K562 (cell line): ENCODE measurements at regions not wholly inside any gene's neighbourhood (a gene's known extent, or its start where the extent isn't known, plus 50 kb on each side); places are given as distances from the start of the nearest gene placed in this dataset.

Experiments used
- ATAC-seq: fragments of 200-7000 bp; cut with Tn5 transposase; 3 replicates; pipeline ENCODE4 v1.9.1; 2020; ENCODE audit warnings: moderate library complexity
- BruUV-seq: library from RNA; stranded (reverse); fragments of 400-500 nt; replicated peaks from 2 replicates; lab custom pipeline; 2021; lab: Mats Ljungman, UMichigan
- CTCF ChIA-PET: fragments of 300-600 bp; formaldehyde crosslinking; extraction: SDS; loops from one replicate; lab custom pipeline; 2021; ENCODE audit warnings: low intra/inter-chr PET ratio; lab: Yijun Ruan, JAX
- POLR2A ChIA-PET: fragments of 300-600, 350-650 bp; sonication (Branson Sonifier 250); formaldehyde crosslinking; extraction: SDS; loops from one replicate; lab custom pipeline; 2021; ENCODE audit warnings: antibody characterized with exemption, inconsistent platforms; lab: Yijun Ruan, JAX
- DNase-seq, 4 experiments: peaks; one replicate each; pipeline versions ENCODE4 v3.0.0 to v3.0.0-alpha.2; 2011 to 2018; ENCODE audit warnings: low spot score in 3 of 4, mixed read lengths in 3 of 4; ENCODE audit errors: extremely low read depth in 1 of 4
- FAIRE-seq: peaks from 2 replicates; lab custom pipeline; 2011; peaks lifted over from hg19 to GRCh38; lab: Jason Lieb, UNC
- H2AFZ ChIP-seq: 2 replicates; pipeline ENCODE4 v1.6.0; 2011; ENCODE audit warnings: low read depth, low read length, control low read depth, inconsistent platforms
- H3K27ac ChIP-seq: fragments of 200-600 bp; 3 replicates; pipeline ENCODE4 v1.8.0; 2011; ENCODE audit warnings: low read depth, mild to moderate bottlenecking, control low read depth, inconsistent platforms, low read length, moderate library complexity, mixed read lengths; ENCODE audit errors: extremely low read depth
- H3K27me3 ChIP-seq, 2 experiments: fragments of 300-600 bp in 1 of 2; 2 replicates in 1 of 2; 3 replicates in 1 of 2; pipeline versions ENCODE4 v1.6.0 to v1.8.0; 2011; ENCODE audit warnings: inconsistent platforms in 2 of 2, low read length in 2 of 2, mild to moderate bottlenecking in 1 of 2, mixed read lengths in 1 of 2, moderate library complexity in 1 of 2; ENCODE audit not compliant: control insufficient read depth in 2 of 2, insufficient read depth in 2 of 2
- H3K36me3 ChIP-seq: fragments of 300-600 bp; 3 replicates; pipeline ENCODE4 v1.8.0; 2011; ENCODE audit warnings: mild to moderate bottlenecking, low read length, inconsistent platforms; ENCODE audit not compliant: control insufficient read depth, insufficient read depth
- H3K4me1 ChIP-seq, 2 experiments: fragments of 200-600 bp in 1 of 2; replicated peaks in 1 of 2; 2 replicates in 1 of 2; 3 replicates in 1 of 2; pipeline versions ENCODE4 v1.5.1 to v1.8.0; 2011; ENCODE audit warnings: inconsistent platforms in 2 of 2, low read length in 2 of 2, mild to moderate bottlenecking in 1 of 2, mixed read lengths in 1 of 2, moderate library complexity in 1 of 2; ENCODE audit not compliant: control insufficient read depth in 2 of 2, insufficient read depth in 2 of 2
- H3K4me2 ChIP-seq: 2 replicates; pipeline ENCODE4 v1.6.1; 2011; ENCODE audit warnings: low read length, control low read depth, inconsistent platforms, mixed read lengths; ENCODE audit not compliant: insufficient read depth
- H3K4me3 ChIP-seq: fragments of 200-600 bp; sonication (generic), shearing (Covaris generic); 2 replicates; pipeline ENCODE4 v1.5.1; 2016; ENCODE audit warnings: control low read depth, inconsistent platforms
- H3K79me2 ChIP-seq: fragments of 200-600 bp; 3 replicates; pipeline ENCODE4 v1.8.0; 2011; ENCODE audit warnings: low read length, inconsistent platforms; ENCODE audit not compliant: control insufficient read depth, insufficient read depth
- H3K9ac ChIP-seq, 2 experiments: 2 replicates each; pipeline versions ENCODE4 v1.6.0 to v1.6.1; 2011; ENCODE audit warnings: low read depth in 2 of 2, low read length in 2 of 2, control low read depth in 1 of 2, inconsistent platforms in 1 of 2, mild to moderate bottlenecking in 1 of 2, mixed read lengths in 1 of 2; ENCODE audit not compliant: insufficient read depth in 1 of 2
- H3K9me1 ChIP-seq: one replicate; pipeline ENCODE4 v1.6.0; 2011; ENCODE audit warnings: inconsistent platforms, mild to moderate bottlenecking, low read length, moderate library complexity; ENCODE audit not compliant: control insufficient read depth, insufficient read depth
- H3K9me3 ChIP-seq: replicated peaks from 2 replicates; pipeline ENCODE4 v1.5.1; 2011; ENCODE audit warnings: low read depth, low read length, inconsistent platforms; ENCODE audit not compliant: control insufficient read depth, insufficient read depth
- H4K20me1 ChIP-seq: replicated peaks from 2 replicates; pipeline ENCODE4 v1.6.1; 2011; ENCODE audit warnings: low read length, inconsistent platforms, mixed read lengths; ENCODE audit not compliant: control insufficient read depth, insufficient read depth
- ILK ChIP-seq: fragments of 450-650 bp; IDR thresholded peaks from 2 replicates; pipeline ENCODE4 v1.6.1; 2016; ENCODE audit warnings: missing genetic modification characterization, low read depth, mild to moderate bottlenecking, missing compliant biosample characterization, moderate library complexity, borderline replicate concordance
- KDM1A ChIP-seq, 2 experiments: fragments of 450-650 bp; IDR thresholded peaks; 2 replicates each; pipeline ENCODE4 v1.6.1; 2016; ENCODE audit warnings: mild to moderate bottlenecking in 2 of 2
- MCM7 ChIP-seq, 2 experiments: fragments of 450-650 bp; IDR thresholded peaks; 2 replicates each; pipeline ENCODE4 v1.6.1; 2016 to 2018
- MEIS2 ChIP-seq: fragments of 450-650 bp; IDR thresholded peaks from 2 replicates; pipeline ENCODE4 v1.6.1; 2014; ENCODE audit warnings: mild to moderate bottlenecking; ENCODE audit not compliant: partially characterized antibody
- PBX2 ChIP-seq, 2 experiments: IDR thresholded peaks in 1 of 2; conservative IDR thresholded peaks in 1 of 2; 2 replicates each; pipeline ENCODE4 v1.6.1; 2016; ENCODE audit warnings: low read depth in 2 of 2, mild to moderate bottlenecking in 1 of 2, missing compliant biosample characterization in 1 of 2, missing genetic modification characterization in 1 of 2, moderate library complexity in 1 of 2
- SRF ChIP-seq, 2 experiments: fragments of 250-450, 450-650 bp in 1 of 2; sonication (Bioruptor Pico) in 1 of 2; sonication (generic) in 1 of 2; formaldehyde crosslinking; IDR thresholded peaks; 2 replicates each; pipeline versions ENCODE4 v1.5.0 to v1.5.1; 2020 to 2022; ENCODE audit warnings: mild to moderate bottlenecking in 1 of 2, missing genetic modification reagents in 1 of 2
- TFE3 ChIP-seq: fragments of 450-650 bp; formaldehyde crosslinking; IDR thresholded peaks from 2 replicates; pipeline ENCODE4 v1.4.0; 2020; ENCODE audit warnings: mild to moderate bottlenecking, mixed read lengths
- ZNF609 ChIP-seq: sonication (generic); formaldehyde crosslinking; IDR thresholded peaks from 2 replicates; pipeline ENCODE4 v1.8.1; 2023; ENCODE audit warnings: missing genetic modification reagents, mild to moderate bottlenecking, borderline replicate concordance
- WGBS: fragments of 100-300 bp; shearing (Covaris generic); methylation state at CpG from one replicate; pipeline ENCODE4 v1.1.6; 2016; ENCODE audit warnings: low coverage, mixed read lengths; ENCODE audit not compliant: insufficient coverage; ENCODE audit errors: missing lambda C conversion rate; 5-methylcytosine and 5-hydroxymethylcytosine counted together
- in situ Hi-C: fragments of 300-500 bp; cut with MboI; formaldehyde crosslinking; loops from 4 replicates; pipeline ENCODE4 v1.15.0; 2018; ENCODE audit warnings: inconsistent platforms, mixed read lengths
- intact Hi-C: fragments of 100-400 bp; cut with micrococcal nuclease; formaldehyde crosslinking; loops from 2 replicates; pipeline ENCODE4 v1.14.2; 2022
- TF ChIP-seq, protein P1 (sequence below): fragments of 450-650 bp; IDR thresholded peaks from 2 replicates; pipeline ENCODE4 v1.6.1; 2016; ENCODE audit warnings: low read depth, mild to moderate bottlenecking, moderate library complexity
- TF ChIP-seq, protein P2 (sequence below): sonication (generic); formaldehyde crosslinking; IDR thresholded peaks from 2 replicates; pipeline ENCODE4 v1.5.0; 2020; ENCODE audit warnings: missing genetic modification reagents

- Histone ChIP-seq H3K27me3 (peaks cover 15 to 43% of the 10 kb centered on the region in 2 experiments), H4K20me1 (no peaks in the 10 kb centered on the region), H3K4me2 (no peak overlapping the region), H3K36me3 (no peaks in the 10 kb centered on the region), H3K4me3 (no peak overlapping the region), H3K9ac (no peak overlapping the region), H3K4me1 (peaks cover 0 to 24% of the 10 kb centered on the region in 2 experiments; a peak in 2 of 5 replicates), H3K27ac (no peak overlapping the region), H3K9me1 (no peaks in the 10 kb centered on the region), H3K79me2 (no peaks in the 10 kb centered on the region), H3K9me3 (no peaks in the 10 kb centered on the region), H2AFZ (no peak overlapping the region)
- WGBS: 19% methylated on average over 14 of the region's 20 CpGs
- no peak for DNase-seq
- no peak for FAIRE-seq
- ChIA-PET CTCF (no interaction called here), POLR2A (no interaction called here)
- no TSS peak for BruUV-seq
- in situ Hi-C loops (no loop called here), intact Hi-C loops (no loop called here)
- ATAC-seq: no peak
- no peak for TF ChIP-seq MCM7 (IDR thresholded peaks at IDR 0.05)
- TF ChIP-seq MEIS2: peak; percentile 46
- TF ChIP-seq TFE3: no peak
- TF ChIP-seq, protein P1, sequence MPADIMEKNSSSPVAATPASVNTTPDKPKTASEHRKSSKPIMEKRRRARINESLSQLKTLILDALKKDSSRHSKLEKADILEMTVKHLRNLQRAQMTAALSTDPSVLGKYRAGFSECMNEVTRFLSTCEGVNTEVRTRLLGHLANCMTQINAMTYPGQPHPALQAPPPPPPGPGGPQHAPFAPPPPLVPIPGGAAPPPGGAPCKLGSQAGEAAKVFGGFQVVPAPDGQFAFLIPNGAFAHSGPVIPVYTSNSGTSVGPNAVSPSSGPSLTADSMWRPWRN: peak; percentile 83
- TF ChIP-seq PBX2 (CRISPR knock-in tag; IDR thresholded peaks at IDR 0.05; ENCODE audit: low read depth): no peak
- 0 out of 2 replicates have a peak, but pooled peaks have one; percentile 43 for TF ChIP-seq PBX2 (tag; conservative IDR thresholded peaks at IDR 0.05; ENCODE audit: low read depth)
- TF ChIP-seq ILK (tag): no peak
- no peak for TF ChIP-seq SRF (CRISPR knock-in tag; IDR thresholded peaks at IDR 0.05)
- peak; percentile 20 to 61; a peak in 3 of 4 replicates for TF ChIP-seq KDM1A (IDR thresholded peaks at IDR 0.05)
- TF ChIP-seq, protein P2, sequence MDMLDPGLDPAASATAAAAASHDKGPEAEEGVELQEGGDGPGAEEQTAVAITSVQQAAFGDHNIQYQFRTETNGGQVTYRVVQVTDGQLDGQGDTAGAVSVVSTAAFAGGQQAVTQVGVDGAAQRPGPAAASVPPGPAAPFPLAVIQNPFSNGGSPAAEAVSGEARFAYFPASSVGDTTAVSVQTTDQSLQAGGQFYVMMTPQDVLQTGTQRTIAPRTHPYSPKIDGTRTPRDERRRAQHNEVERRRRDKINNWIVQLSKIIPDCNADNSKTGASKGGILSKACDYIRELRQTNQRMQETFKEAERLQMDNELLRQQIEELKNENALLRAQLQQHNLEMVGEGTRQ (CRISPR knock-in tag): peak; percentile 46
- no peak for TF ChIP-seq ZNF609 (CRISPR knock-in tag)
These were observed 90.0 kb upstream of the PAX2 start for GRCh38 chr10:100655326-100655759.
